ENCODE measurements at regions not wholly inside any gene's neighbourhood (a gene's known extent, or its start where the extent isn't known, plus 50 kb on each side); places are given as distances from the start of the nearest gene placed in this dataset.
A peak's percentile ranks its signal among the peaks of the same experiment; 100 is the strongest.

DNA sequence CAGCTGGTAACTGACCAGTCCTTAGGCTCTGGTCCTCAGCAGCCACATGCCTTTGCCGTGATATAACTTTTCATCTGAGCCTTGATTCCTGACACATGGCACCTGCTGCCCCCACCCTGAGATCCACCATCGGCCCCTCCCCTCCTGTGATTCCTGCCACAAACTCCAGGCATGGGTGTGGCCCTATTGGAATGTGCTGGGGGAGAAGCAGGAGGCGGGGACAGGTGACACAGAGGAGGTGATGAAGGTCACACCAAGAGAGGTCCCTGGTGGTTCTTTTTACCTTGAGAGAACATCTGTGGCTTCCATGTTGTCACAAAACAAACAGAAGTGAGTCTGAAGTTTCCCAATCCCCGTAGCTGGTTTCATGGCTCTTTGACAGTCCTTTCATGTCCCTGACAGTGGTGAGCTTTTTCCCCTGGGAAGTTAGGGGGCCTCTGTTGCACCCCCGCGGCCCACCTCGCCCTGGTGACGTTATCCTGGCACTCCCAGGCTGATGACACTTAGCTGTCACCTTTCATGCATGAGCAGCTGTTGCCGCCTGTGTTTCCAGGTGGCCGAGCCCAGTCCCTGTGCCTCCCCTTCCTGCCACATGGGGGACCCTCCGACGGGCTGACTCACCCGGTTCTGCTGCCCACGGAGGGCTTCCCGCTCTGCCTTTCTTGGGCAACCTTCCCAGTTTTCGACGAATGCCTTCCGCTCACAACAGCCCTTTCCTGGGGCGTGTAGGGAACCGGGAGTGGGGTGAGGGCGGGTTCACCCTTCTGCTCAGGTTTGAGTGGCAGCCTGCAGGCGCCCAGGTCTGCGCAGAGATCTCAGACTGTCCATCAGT lies 66.3 kb upstream of the GLI2 start:
- TF ChIP-seq, protein P1, sequence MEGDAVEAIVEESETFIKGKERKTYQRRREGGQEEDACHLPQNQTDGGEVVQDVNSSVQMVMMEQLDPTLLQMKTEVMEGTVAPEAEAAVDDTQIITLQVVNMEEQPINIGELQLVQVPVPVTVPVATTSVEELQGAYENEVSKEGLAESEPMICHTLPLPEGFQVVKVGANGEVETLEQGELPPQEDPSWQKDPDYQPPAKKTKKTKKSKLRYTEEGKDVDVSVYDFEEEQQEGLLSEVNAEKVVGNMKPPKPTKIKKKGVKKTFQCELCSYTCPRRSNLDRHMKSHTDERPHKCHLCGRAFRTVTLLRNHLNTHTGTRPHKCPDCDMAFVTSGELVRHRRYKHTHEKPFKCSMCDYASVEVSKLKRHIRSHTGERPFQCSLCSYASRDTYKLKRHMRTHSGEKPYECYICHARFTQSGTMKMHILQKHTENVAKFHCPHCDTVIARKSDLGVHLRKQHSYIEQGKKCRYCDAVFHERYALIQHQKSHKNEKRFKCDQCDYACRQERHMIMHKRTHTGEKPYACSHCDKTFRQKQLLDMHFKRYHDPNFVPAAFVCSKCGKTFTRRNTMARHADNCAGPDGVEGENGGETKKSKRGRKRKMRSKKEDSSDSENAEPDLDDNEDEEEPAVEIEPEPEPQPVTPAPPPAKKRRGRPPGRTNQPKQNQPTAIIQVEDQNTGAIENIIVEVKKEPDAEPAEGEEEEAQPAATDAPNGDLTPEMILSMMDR (IDR thresholded peaks at IDR 0.05) = peak in 5 of 6 experiments; percentile 25 to 62 (median 48)
- TF ChIP-seq POLR2A (IDR thresholded peaks at IDR 0.05) = peak in 1 of 2 donors; percentile 15
